Fibroblast of the aortic adventitia (primary cell): ENCODE measurements at regions not wholly inside any gene's neighbourhood (a gene's known extent, or its start where the extent isn't known, plus 50 kb on each side); places are given as distances from the start of the nearest gene placed in this dataset.

Experiments
- DNase-seq: peaks from one replicate; pipeline ENCODE4 v3.0.0-alpha.2; 2010; ENCODE audit warnings: low read depth
- H3K4me3 ChIP-seq: 2 replicates; pipeline ENCODE4 v1.5.1; 2011; ENCODE audit warnings: low read depth, mild to moderate bottlenecking, control low read depth, low read length, moderate library complexity
- CTCF ChIP-seq: IDR thresholded peaks from 2 replicates; pipeline ENCODE4 v1.5.1; 2011; ENCODE audit warnings: mild to moderate bottlenecking, low read length, control low read depth, inconsistent platforms; ENCODE audit not compliant: insufficient read depth

- DNase-seq: no peak
- TF ChIP-seq CTCF: no peak
- H3K4me3 ChIP-seq: no peak overlapping the region
Measured at GRCh38 chr2:183996825-183997793, 601.2 kb upstream of the ZNF804A start.

- H3K4me3 ChIP-seq: no peak overlapping the region
- no peak for TF ChIP-seq CTCF
- no peak for DNase-seq
Measured at GRCh38 chr2:183998041-183998796, 600.1 kb upstream of the ZNF804A start.

- no peak overlapping the region for H3K4me3 ChIP-seq
- TF ChIP-seq CTCF: no peak
- no peak for DNase-seq
Measured at GRCh38 chr2:183998797-183999190, 599.5 kb upstream of the ZNF804A start.

GRCh38 chr2:184004289-184004947 is 593.9 kb upstream of the ZNF804A start:
- TF ChIP-seq CTCF: no peak
- no peak for DNase-seq
- no peak overlapping the region for H3K4me3 ChIP-seq

- no peak overlapping the region for H3K4me3 ChIP-seq
- no peak for DNase-seq
- TF ChIP-seq CTCF: no peak
Measured at GRCh38 chr2:184004948-184005672, 593.2 kb upstream of the ZNF804A start.

GRCh38 chr2:184006998-184007397 is 591.3 kb upstream of the ZNF804A start:
- DNase-seq: no peak
- no peak for TF ChIP-seq CTCF
- H3K4me3 ChIP-seq: no peak overlapping the region
